SW 1271 (cell line): ENCODE measurements at regions not wholly inside any gene's neighbourhood (a gene's known extent, or its start where the extent isn't known, plus 50 kb on each side); places are given as distances from the start of the nearest gene placed in this dataset.

Experiments used
- DNase-seq, 2 experiments: peaks; one replicate each; lab custom pipeline; 2025; lab: John Stamatoyannopoulos, UW

DNA sequence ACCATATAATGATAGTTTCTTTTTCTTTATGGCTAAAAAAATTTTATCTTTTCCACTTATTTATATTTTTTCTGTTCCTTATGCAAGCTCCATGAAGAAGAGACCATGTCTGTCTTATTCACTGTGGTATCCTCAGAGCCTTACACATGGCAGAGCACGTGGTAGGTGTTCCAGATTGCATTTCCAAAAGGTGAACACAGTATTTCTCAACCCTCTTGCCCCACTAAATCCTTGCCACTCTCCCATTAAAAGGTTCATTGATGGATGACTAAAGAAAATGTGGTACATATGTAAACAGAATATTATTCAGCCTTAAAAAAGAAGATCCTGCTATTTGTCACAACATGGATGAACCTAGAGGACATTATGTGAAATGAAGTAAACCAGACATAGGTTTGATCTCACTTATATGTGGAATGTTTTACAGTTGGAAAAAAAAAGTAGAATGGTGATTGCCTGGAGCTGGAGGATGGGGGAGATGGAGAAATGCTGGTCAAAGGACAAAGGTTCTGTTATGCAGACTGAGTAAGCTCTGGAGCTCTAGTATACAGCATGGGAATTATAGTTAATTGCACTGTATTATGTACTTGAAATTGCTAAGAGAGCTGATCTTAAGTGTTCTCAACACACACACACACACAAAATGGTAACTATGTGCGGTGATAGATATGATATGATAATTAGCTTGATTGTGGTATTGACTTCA, 266.7 kb downstream of the CNTN3 start:
- no peak for DNase-seq

DNA sequence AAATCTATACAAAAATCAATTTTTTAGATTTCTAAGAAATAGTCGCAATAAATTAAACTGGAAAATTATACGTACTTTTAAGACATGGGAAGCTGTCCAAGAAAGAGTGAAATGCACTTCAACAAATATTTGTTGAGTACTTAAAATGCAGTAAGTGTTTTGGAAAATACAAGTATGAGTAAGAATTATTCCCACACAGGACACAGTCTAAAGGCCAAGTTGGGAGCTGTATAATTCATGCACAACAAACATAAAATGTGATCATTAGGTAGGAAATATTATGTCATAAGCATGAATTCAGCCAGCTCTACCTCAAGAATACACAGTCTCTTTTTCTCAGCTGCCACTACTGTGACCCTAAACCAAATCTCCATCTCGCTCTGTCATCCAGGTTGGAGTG, 267.6 kb downstream of the CNTN3 start:
- DNase-seq: no peak

DNA sequence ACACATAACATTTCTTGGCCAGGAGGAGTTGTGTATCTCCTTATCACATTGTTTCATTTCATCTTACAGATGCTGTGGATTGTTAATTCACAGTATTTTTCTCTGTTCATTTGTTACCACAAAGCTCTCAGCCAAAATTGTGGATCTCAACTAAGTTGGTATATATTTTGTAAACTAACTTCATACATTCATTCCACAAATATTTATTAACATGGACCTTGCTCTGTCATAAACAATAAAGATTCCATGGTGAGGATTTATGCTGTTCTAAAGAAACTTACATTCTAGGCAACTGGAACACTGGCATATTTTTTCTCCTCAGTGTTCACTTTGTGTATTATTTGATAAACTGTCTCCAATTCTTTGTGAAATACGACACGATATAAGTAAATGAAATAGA, 268.8 kb downstream of the CNTN3 start:
- no peak for DNase-seq

DNA sequence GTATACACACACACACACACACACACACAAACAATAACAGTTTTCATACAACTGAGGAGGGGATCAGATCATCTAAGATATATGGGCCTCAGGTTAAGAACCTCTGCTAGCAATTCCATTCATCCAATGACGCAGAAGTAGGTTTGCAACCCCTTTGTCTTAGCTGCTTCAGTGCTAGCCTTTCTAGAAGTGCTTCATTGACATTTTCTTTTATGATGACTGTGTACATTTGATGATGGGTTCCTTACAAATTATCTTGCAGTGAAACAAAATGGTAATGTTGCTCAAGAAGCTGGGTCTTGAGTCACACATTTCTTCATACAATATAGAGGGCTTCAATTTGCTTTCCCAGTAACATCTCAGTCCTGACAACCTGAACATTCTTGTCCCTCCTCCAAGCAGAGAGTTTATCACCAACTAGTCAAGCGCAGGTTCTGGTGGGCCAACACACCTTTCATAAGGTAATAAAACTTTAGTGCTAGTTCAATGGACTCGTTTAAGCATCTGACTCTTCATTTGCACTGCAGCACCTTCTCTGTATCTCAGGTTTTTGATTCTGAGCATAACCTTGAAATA, 269.5 kb downstream of the CNTN3 start:
- no peak for DNase-seq

DNA sequence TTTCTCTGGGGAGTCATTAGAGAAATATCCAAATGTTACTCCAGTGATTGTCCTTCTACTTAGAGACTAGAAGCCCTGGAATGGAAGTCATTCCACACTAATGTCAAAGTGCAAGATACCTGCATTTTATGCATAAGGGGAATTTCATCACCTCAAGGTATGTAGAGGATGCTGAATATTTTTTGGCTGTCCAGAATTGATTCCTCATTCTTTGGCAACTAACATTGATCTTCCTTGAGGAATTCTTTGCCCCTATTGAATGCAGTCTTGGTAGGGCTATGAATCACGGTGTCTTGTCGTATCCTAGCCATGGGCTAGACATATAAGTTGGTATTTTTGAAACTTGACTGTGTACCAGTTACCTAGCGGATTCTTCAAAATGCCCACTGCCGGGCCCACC, 271.1 kb downstream of the CNTN3 start:
- DNase-seq: no peak

DNA sequence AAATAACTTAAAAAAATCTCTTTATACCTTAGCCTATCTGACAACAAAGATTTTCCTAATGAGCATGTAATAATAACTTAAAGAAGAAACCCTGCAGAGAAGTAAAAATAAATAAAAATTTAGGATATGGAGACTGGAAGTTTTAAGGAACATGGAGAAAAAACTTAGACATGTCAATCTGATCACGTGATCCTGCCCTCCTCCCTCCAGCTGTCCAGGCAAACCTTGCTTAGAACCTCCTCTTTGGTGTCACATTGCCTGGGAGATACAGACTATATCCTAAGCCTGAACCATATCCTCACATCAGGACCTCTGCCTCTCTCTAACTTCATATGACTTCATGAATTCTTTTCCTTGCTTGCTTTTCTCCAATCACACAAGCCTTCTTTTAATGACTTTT, 275.5 kb downstream of the CNTN3 start:
- DNase-seq: no peak

DNA sequence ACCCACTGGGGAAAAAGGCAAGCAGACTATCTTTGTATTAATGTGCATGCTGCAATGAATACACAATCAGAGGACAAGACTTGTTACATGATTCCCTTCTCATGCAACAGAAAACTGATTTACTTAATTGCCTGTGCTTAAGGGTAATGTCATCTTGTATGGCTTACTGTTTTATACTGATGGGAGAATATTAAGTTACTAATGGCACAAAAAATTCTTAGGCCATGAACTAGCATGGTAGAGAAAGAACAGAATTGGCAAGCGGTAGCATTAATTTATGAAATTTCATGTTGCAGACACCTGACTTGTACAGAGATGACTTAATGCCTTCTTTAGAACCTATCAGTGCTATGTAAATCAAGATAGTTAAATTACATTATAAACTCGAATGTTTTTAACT, 282.3 kb downstream of the CNTN3 start:
- no peak for DNase-seq

DNA sequence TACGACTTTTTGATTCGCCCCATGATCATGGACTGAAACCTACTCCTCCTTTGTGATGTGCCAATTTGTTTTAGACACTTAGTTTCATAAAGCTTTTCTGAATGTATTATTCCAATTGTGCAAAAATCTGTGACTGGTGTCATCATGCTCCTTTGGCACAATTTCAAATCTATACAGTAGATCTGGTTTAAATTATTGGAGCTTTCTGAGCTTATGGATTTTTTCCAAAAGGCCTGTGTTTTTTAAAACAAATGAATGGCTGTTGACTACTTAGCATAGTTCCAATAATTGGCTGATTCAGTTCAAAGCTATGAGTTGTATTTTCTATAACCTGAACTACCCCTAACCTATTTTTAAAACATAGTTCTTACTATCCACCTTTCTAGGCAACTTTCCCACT, 282.7 kb downstream of the CNTN3 start:
- DNase-seq: no peak

DNA sequence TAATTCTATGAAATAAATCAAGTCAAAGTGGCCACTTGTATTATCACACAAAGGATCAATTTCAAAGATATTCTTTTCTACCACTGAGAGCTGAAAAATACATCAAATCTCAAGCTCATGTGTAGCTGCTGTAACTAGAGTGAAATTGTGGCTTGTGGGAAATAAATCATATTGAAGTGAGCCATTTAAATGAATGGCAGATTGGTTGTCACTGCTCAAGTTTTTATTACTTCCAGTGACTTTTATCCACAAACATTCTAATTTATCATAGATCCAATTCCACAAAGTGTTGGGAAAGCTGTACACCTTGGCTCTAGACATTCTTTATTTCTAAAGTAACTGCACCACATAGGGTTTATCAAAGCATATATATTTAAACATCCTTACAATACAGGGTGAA, 285.4 kb downstream of the CNTN3 start:
- no peak for DNase-seq

DNA sequence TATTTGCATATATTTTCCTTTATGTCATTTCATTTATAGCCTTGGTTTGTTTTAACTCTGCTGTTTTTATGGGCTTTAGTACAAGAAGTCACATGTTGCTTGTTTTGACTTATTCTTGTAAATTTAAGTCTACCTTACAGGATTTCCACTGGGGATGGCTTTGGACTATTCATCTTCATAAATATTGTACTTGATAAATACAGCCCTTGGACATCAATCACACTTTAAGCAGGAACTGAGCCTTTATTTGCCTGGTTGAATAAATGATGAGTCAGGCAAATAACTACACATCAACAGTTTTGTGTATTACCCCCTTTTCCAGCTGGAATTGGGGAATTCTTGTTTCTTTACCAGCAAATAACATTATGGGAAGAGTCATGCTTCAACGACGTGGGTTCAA, 286.0 kb downstream of the CNTN3 start:
- no peak for DNase-seq

DNA sequence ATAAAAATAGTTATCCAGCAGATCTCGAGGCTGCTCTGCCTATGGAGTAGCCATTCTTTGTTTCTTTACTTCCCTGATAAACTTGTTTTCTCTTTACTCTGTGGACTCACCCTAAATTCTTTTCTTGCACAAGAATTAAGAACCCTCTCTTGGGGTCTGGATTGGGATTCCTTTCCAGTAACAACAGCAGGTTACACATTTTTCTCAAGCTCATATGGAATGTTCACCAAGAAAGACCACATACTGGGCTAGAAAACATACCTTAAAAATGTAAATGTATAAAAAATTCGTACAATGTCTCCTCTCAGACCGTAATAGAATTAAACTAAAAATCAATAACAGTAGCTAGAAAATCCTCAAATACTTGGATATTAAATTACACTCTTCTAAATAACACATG, 299.2 kb downstream of the CNTN3 start:
- no peak for DNase-seq

DNA sequence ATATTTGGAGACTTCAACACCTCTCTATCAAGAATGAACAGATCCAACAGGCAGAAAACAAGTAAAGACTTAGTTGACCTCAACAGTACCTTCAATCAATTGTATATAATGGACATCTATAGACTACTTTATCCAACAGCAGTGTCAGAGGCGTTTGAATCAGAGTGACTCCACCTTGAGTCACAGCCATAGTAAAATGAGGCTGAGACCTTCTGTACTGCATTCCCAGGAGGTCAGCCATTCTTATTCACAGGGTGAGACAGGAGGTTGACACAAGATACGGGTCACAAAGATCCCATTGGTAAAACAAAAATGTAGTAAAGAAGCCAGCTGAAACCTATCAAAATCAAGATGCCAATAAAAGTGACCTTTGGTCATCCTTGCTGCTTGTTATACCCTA, 299.8 kb downstream of the CNTN3 start:
- DNase-seq: no peak

DNA sequence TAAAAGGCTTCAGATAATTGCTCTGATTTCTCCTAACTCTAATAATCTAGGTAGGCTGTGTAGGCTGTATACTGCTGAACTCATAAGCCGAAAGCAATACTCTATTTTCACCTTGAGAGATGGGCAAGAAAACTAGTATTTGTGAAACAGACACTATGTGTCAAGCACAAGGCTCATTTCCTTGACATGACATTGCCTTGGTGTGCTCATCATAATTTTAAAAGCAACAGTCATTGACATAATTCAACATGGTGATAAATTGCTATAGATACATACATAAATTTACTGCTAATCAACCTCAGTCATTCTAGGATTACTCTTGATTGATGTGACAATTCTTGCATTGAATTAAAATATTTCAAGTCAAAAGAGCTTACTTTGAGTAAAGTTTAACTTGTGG, 304.7 kb downstream of the CNTN3 start:
- no peak for DNase-seq

DNA sequence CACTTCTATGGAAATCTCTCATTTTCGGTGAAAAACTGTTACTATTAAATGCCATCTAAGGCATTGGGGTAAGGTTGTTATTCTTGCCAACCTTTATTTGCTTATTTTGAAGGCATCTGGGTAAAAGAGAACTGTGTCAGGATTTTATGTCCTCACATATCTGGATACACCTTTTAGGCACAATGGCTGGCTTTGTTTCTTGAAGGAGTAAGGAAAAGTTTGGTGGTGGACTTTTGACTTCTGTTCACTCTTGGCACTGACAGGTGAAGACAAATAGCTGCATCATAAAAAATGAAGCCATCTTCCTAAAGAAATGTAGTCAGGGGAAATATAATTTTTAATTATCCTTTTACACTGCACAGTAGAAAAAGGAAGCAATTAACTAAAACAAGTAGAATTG, 310.0 kb downstream of the CNTN3 start:
- no peak for DNase-seq

DNA sequence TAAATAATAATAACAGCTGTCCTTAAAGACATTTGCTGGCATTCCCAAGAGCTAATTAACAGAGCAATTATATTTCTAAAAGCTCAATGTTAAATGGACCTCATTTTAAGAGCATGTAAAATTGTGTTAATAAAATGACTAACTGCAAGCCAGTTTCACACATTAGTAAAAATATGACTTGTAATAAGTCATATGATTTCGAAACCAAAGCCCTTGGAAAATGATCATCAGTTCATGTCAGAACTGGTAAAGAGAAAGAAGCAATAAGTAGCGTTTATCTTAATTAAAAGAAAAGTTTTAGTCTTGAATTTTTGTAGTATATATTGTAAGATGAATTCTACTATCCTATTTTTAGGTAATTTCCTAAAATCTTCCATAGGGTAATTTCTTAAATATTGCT, 310.7 kb downstream of the CNTN3 start:
- DNase-seq: no peak

DNA sequence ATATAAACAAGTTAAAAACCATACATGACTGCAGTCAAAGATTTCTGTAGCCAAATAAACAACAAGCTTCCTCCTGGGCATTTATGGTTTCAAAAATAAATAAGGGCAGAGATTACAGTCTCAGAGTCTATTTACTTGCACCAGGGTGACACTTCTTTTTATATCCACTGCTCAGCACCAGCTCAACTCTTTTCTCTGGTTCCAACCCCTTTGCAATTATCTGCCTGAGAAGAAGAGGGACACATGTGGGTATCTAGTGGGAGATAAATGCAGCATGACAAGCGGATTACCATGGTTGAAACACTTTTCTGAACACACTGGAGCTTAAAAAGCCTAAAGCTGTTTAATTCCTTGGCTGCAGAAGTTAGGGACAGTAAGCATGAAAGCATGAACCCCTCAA, 311.5 kb downstream of the CNTN3 start:
- no peak for DNase-seq

DNA sequence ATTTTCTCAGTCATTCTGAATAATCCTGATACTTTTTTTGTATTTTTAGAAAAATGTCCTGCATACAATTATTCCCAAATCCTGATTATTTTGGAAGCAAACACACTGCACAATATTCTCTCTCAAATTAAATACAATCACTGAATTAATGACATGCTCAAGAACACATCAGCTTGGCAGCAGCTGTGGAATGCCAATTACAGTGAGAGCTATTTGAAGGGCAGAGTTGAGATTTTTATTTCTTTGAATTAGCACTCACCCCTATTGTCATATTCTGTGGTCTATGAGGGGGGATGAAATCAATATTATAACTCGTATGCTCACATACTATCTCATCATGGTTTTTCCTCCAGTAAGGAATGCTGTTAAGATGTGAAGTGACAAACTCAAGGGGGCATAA, 312.2 kb downstream of the CNTN3 start:
- no peak for DNase-seq

DNA sequence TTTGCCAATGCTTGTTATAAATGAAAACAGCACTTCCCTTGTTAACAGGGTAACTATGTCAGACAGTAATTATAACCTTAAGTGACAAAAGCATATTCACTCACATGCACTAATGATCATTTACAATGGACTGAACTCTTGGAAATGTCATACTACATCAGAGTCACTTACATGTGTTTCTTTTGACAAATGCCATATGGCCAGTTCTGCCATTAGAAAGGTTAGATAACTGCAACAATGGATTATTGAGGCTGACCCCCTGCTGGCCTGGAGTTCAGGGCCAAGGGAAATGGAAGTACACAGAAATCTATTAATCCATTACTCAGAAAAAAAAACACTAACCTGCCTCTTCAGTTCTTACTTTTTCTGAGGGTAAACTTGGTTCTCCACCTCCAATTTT, 313.4 kb downstream of the CNTN3 start:
- DNase-seq: no peak

DNA sequence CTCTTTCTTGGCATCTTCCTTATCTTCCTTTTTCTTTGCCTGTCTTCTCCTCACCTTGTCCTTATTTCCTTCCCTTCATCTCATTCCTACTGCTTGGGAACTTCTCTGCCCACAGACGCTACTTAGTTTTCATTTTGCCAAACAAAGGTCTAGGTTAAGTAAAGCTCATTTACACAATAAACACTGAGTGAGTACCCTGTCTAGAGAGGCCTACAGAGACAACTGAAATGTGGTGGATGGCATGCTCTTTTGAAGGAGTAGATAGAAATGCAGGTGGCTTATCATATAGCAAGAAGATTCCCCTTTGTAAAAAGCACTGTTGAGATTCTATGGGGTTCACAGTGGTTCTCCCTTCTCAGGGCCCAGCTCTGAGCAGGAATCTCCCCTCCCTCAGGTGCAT, 319.0 kb downstream of the CNTN3 start:
- DNase-seq: no peak

DNA sequence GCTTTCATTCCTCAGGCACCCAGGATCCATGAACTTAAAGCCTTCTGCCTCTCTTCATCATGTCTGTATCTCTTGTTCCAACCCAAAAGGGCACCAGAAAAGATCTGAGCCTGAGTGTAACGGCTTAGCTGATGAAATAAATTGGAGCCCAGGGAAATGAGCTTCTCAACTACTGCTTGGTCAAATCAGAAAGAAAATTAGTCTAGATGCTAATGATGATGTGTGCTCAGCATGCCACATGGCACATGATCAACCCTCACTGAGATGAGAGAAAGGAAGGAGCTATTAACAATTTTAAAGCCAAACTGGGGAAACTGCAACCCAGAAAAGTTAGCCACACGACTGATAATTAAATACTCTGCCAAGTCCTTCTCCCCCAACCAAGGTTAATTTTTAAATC, 325.7 kb downstream of the CNTN3 start:
- no peak for DNase-seq

DNA sequence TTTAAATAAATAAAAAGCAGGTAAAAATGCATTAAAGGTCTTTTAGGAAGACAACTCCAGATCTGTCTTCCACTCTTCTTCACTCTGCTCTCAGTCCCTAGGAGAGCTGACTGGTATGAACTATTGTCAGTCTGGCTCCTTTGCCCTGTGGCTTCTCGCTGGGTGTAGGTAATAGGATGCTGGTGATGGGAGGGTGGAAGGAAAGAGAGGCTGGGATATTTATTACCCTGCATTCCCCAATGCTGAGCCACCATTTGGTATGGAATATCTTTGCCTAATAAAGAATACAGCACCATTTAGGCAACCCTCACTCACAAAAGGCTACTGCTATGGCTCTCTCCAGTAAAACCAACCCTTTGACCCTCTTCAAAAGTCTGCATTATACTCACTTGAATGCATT, 326.9 kb downstream of the CNTN3 start:
- DNase-seq: no peak

DNA sequence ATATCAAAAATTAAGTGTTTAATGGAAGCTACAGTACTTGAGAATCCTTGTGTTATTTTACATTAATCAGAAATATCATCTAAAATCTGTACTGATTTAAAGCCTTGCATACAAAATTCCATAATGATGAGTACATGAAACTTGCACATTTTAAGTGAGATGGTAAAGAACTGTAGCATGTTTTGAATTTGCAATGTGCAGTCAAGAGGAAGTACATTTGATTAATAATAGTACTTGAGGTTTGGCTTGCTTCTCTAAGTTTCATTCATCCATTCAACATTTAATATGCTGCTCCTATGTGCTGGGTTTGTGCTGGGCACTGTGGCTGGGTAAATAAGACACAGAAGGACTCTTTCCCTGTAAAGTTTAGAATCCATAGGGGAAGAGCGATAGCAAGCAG, 332.3 kb downstream of the CNTN3 start:
- DNase-seq: no peak

DNA sequence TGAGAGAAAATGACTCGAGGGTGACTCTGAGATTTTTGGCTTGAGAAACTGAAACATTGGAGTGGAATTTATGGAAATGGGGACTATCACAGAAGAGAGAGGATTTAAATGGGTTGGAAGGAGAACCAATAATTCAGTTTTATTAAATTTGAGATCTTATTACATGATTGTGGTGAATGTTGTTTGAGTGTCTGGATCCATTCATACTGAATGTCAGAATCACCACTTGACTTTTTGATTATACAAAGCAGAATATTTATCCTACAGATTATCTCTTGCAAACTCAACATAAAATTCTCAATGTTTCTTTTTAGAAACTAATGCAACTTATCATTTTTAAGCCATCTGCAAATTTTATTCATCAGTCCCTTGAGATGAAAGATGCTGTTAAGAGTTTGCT, 332.8 kb downstream of the CNTN3 start:
- no peak for DNase-seq
